K562 (cell line): ENCODE measurements at regions not wholly inside any gene's neighbourhood (a gene's known extent, or its start where the extent isn't known, plus 50 kb on each side); places are given as distances from the start of the nearest gene placed in this dataset.

ENCODE experiments used
- ATAC-seq: fragments of 200-7000 bp; cut with Tn5 transposase; 3 replicates; pipeline ENCODE4 v1.9.1; 2020; ENCODE audit warnings: moderate library complexity
- BruUV-seq: library from RNA; stranded (reverse); fragments of 400-500 nt; replicated peaks from 2 replicates; lab custom pipeline; 2021; lab: Mats Ljungman, UMichigan
- CTCF ChIA-PET: fragments of 300-600 bp; formaldehyde crosslinking; extraction: SDS; loops from one replicate; lab custom pipeline; 2021; ENCODE audit warnings: low intra/inter-chr PET ratio; lab: Yijun Ruan, JAX
- POLR2A ChIA-PET: fragments of 300-600, 350-650 bp; sonication (Branson Sonifier 250); formaldehyde crosslinking; extraction: SDS; loops from one replicate; lab custom pipeline; 2021; ENCODE audit warnings: antibody characterized with exemption, inconsistent platforms; lab: Yijun Ruan, JAX
- DNase-seq, 4 experiments: peaks; one replicate each; pipeline versions ENCODE4 v3.0.0 to v3.0.0-alpha.2; 2011 to 2018; ENCODE audit warnings: low spot score in 3 of 4, mixed read lengths in 3 of 4; ENCODE audit errors: extremely low read depth in 1 of 4
- FAIRE-seq: peaks from 2 replicates; lab custom pipeline; 2011; peaks lifted over from hg19 to GRCh38; lab: Jason Lieb, UNC
- H2AFZ ChIP-seq: 2 replicates; pipeline ENCODE4 v1.6.0; 2011; ENCODE audit warnings: low read depth, low read length, control low read depth, inconsistent platforms
- H3K27ac ChIP-seq: fragments of 200-600 bp; 3 replicates; pipeline ENCODE4 v1.8.0; 2011; ENCODE audit warnings: low read depth, mild to moderate bottlenecking, control low read depth, inconsistent platforms, low read length, moderate library complexity, mixed read lengths; ENCODE audit errors: extremely low read depth
- H3K27me3 ChIP-seq, 2 experiments: fragments of 300-600 bp in 1 of 2; 2 replicates in 1 of 2; 3 replicates in 1 of 2; pipeline versions ENCODE4 v1.6.0 to v1.8.0; 2011; ENCODE audit warnings: inconsistent platforms in 2 of 2, low read length in 2 of 2, mild to moderate bottlenecking in 1 of 2, mixed read lengths in 1 of 2, moderate library complexity in 1 of 2; ENCODE audit not compliant: control insufficient read depth in 2 of 2, insufficient read depth in 2 of 2
- H3K36me3 ChIP-seq: fragments of 300-600 bp; 3 replicates; pipeline ENCODE4 v1.8.0; 2011; ENCODE audit warnings: mild to moderate bottlenecking, low read length, inconsistent platforms; ENCODE audit not compliant: control insufficient read depth, insufficient read depth
- H3K4me1 ChIP-seq, 2 experiments: fragments of 200-600 bp in 1 of 2; replicated peaks in 1 of 2; 2 replicates in 1 of 2; 3 replicates in 1 of 2; pipeline versions ENCODE4 v1.5.1 to v1.8.0; 2011; ENCODE audit warnings: inconsistent platforms in 2 of 2, low read length in 2 of 2, mild to moderate bottlenecking in 1 of 2, mixed read lengths in 1 of 2, moderate library complexity in 1 of 2; ENCODE audit not compliant: control insufficient read depth in 2 of 2, insufficient read depth in 2 of 2
- H3K4me2 ChIP-seq: 2 replicates; pipeline ENCODE4 v1.6.1; 2011; ENCODE audit warnings: low read length, control low read depth, inconsistent platforms, mixed read lengths; ENCODE audit not compliant: insufficient read depth
- H3K4me3 ChIP-seq: fragments of 200-600 bp; sonication (generic), shearing (Covaris generic); 2 replicates; pipeline ENCODE4 v1.5.1; 2016; ENCODE audit warnings: control low read depth, inconsistent platforms
- H3K79me2 ChIP-seq: fragments of 200-600 bp; 3 replicates; pipeline ENCODE4 v1.8.0; 2011; ENCODE audit warnings: low read length, inconsistent platforms; ENCODE audit not compliant: control insufficient read depth, insufficient read depth
- H3K9ac ChIP-seq, 2 experiments: 2 replicates each; pipeline versions ENCODE4 v1.6.0 to v1.6.1; 2011; ENCODE audit warnings: low read depth in 2 of 2, low read length in 2 of 2, control low read depth in 1 of 2, inconsistent platforms in 1 of 2, mild to moderate bottlenecking in 1 of 2, mixed read lengths in 1 of 2; ENCODE audit not compliant: insufficient read depth in 1 of 2
- H3K9me1 ChIP-seq: one replicate; pipeline ENCODE4 v1.6.0; 2011; ENCODE audit warnings: inconsistent platforms, mild to moderate bottlenecking, low read length, moderate library complexity; ENCODE audit not compliant: control insufficient read depth, insufficient read depth
- H3K9me3 ChIP-seq: replicated peaks from 2 replicates; pipeline ENCODE4 v1.5.1; 2011; ENCODE audit warnings: low read depth, low read length, inconsistent platforms; ENCODE audit not compliant: control insufficient read depth, insufficient read depth
- H4K20me1 ChIP-seq: replicated peaks from 2 replicates; pipeline ENCODE4 v1.6.1; 2011; ENCODE audit warnings: low read length, inconsistent platforms, mixed read lengths; ENCODE audit not compliant: control insufficient read depth, insufficient read depth
- COPS2 ChIP-seq: fragments of 450-650 bp; conservative IDR thresholded peaks from 2 replicates; pipeline ENCODE4 v1.6.1; 2016; ENCODE audit warnings: mild to moderate bottlenecking, moderate library complexity
- IRF2 ChIP-seq: sonication (generic); formaldehyde crosslinking; IDR thresholded peaks from 2 replicates; pipeline ENCODE4 v1.8.1; 2022; ENCODE audit warnings: mild to moderate bottlenecking, missing genetic modification reagents
- PURB ChIP-seq: sonication (generic); formaldehyde crosslinking; IDR thresholded peaks from 2 replicates; pipeline ENCODE4 v1.9.0; 2021; ENCODE audit warnings: low read depth, mild to moderate bottlenecking, missing genetic modification reagents
- ZNF586 ChIP-seq: fragments of 450-650 bp; formaldehyde crosslinking; conservative IDR thresholded peaks from 2 replicates; pipeline ENCODE4 v1.4.0; 2020; ENCODE audit warnings: mild to moderate bottlenecking, moderate library complexity
- WGBS: fragments of 100-300 bp; shearing (Covaris generic); methylation state at CpG from one replicate; pipeline ENCODE4 v1.1.6; 2016; ENCODE audit warnings: low coverage, mixed read lengths; ENCODE audit not compliant: insufficient coverage; ENCODE audit errors: missing lambda C conversion rate; 5-methylcytosine and 5-hydroxymethylcytosine counted together
- in situ Hi-C: fragments of 300-500 bp; cut with MboI; formaldehyde crosslinking; loops from 4 replicates; pipeline ENCODE4 v1.15.0; 2018; ENCODE audit warnings: inconsistent platforms, mixed read lengths
- intact Hi-C: fragments of 100-400 bp; cut with micrococcal nuclease; formaldehyde crosslinking; loops from 2 replicates; pipeline ENCODE4 v1.14.2; 2022
- TF ChIP-seq, protein P1 (sequence below), 2 experiments: fragments of 250-450 bp in 1 of 2; fragments of 450-650 bp in 1 of 2; sonication (Bioruptor Pico) in 1 of 2; IDR thresholded peaks; 2 replicates each; pipeline versions ENCODE4 v1.6.1 to v1.8.0; 2016 to 2021; ENCODE audit warnings: mild to moderate bottlenecking in 2 of 2, moderate library complexity in 2 of 2, missing compliant biosample characterization in 1 of 2, missing genetic modification characterization in 1 of 2
- TF ChIP-seq, protein P2 (sequence below), 2 experiments: IDR thresholded peaks; 2 replicates each; pipeline ENCODE4 v1.6.1; 2011; ENCODE audit warnings: borderline replicate concordance in 1 of 2, control low read depth in 1 of 2, low read depth in 1 of 2, low read length in 1 of 2, mild to moderate bottlenecking in 1 of 2, mixed read lengths in 1 of 2, moderate library complexity in 1 of 2; ENCODE audit not compliant: insufficient read depth in 1 of 2, insufficient read length in 1 of 2, poor library complexity in 1 of 2, severe bottlenecking in 1 of 2; ENCODE audit errors: extremely low read depth in 1 of 2

DNA sequence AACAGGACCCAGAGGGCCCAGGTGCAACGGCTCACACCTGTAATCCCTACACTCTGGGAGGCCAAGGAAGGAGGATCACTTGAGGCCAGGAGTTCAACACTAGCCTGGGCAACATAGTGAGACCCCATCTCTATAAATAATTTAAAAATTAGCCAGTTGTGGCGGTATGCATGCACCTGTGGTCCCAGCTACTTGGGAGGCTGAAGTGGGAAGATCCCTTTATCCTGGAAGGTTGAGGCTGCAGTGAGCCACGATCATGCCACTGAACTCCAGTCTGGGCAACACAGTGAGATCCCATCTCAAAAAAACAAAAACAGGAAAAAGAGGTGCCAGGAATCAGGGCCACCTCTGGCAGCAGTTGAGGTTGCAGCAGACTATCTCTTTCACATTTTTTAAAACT is 85.7 kb upstream of the NUDT7 start:
- Histone ChIP-seq H3K9me3 (no peaks in the 10 kb centered on the region), H3K4me3 (no peak overlapping the region), H3K27ac (no peak overlapping the region), H2AFZ (no peak overlapping the region), H3K4me2 (no peak overlapping the region), H3K27me3 (no peaks in the 10 kb centered on the region; a peak in 1 of 5 replicates), H3K36me3 (no peaks in the 10 kb centered on the region), H3K79me2 (no peaks in the 10 kb centered on the region), H3K9ac (no peak overlapping the region), H4K20me1 (no peaks in the 10 kb centered on the region)
- DNase-seq (no peak), ATAC-seq (no peak), FAIRE-seq (no peak)
- 3% methylated on average over 3 of the region's 3 CpGs for WGBS
- BruUV-seq = no TSS peak
- in situ Hi-C loops (no loop called here), intact Hi-C loops (no loop called here)
- CTCF ChIA-PET = no interaction called here
- TF ChIP-seq, protein P1, sequence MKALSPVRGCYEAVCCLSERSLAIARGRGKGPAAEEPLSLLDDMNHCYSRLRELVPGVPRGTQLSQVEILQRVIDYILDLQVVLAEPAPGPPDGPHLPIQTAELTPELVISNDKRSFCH (CRISPR knock-in tag; IDR thresholded peaks at IDR 0.05) = no peak
- TF ChIP-seq, protein P1 (tag; IDR thresholded peaks at IDR 0.05) = no peak
- TF ChIP-seq, protein P2, sequence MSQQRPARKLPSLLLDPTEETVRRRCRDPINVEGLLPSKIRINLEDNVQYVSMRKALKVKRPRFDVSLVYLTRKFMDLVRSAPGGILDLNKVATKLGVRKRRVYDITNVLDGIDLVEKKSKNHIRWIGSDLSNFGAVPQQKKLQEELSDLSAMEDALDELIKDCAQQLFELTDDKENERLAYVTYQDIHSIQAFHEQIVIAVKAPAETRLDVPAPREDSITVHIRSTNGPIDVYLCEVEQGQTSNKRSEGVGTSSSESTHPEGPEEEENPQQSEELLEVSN (IDR thresholded peaks at IDR 0.05; ENCODE audit: borderline replicate concordance in 1 of 2, extremely low read depth in 1 of 2, insufficient read depth in 1 of 2, insufficient read length in 1 of 2, low read depth in 1 of 2, low read length in 1 of 2, poor library complexity in 1 of 2, severe bottlenecking in 1 of 2) = no peak
- no peak for TF ChIP-seq PURB (CRISPR knock-in tag)
- TF ChIP-seq COPS2 = no peak
- TF ChIP-seq IRF2 (CRISPR knock-in tag) = no peak
- TF ChIP-seq ZNF586 = no peak
- TF ChIP-seq, all 486 proteins: peak for 0
- H3K9me1 ChIP-seq = no peaks in the 10 kb centered on the region
- no peaks in the 10 kb centered on the region for H3K4me1 ChIP-seq
- POLR2A ChIA-PET = no interaction called here
